ENCODE measurements at regions not wholly inside any gene's neighbourhood (a gene's known extent, or its start where the extent isn't known, plus 50 kb on each side); places are given as distances from the start of the nearest gene placed in this dataset.

- TF ChIP-seq, protein P1, sequence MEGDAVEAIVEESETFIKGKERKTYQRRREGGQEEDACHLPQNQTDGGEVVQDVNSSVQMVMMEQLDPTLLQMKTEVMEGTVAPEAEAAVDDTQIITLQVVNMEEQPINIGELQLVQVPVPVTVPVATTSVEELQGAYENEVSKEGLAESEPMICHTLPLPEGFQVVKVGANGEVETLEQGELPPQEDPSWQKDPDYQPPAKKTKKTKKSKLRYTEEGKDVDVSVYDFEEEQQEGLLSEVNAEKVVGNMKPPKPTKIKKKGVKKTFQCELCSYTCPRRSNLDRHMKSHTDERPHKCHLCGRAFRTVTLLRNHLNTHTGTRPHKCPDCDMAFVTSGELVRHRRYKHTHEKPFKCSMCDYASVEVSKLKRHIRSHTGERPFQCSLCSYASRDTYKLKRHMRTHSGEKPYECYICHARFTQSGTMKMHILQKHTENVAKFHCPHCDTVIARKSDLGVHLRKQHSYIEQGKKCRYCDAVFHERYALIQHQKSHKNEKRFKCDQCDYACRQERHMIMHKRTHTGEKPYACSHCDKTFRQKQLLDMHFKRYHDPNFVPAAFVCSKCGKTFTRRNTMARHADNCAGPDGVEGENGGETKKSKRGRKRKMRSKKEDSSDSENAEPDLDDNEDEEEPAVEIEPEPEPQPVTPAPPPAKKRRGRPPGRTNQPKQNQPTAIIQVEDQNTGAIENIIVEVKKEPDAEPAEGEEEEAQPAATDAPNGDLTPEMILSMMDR (IDR thresholded peaks at IDR 0.05) = no peak
- TF ChIP-seq POLR2A (IDR thresholded peaks at IDR 0.05) (no peak), EP300 (IDR thresholded peaks at IDR 0.05) (no peak), POLR2AphosphoS5 (IDR thresholded peaks at IDR 0.05) (no peak)
Observed at GRCh38 chrX:19291086-19291485, 52.6 kb upstream of the PDHA1 start.
